ENCODE measurements at regions not wholly inside any gene's neighbourhood (a gene's known extent, or its start where the extent isn't known, plus 50 kb on each side); places are given as distances from the start of the nearest gene placed in this dataset.

GRCh38 chr7:97595439-97595838 is 136.4 kb upstream of the TAC1 start:
- intact Hi-C loops (cut with micrococcal nuclease; ENCODE audit: unreplicated experiment): no loop called here
- no peaks in the 10 kb centered on the region for H3K27me3 ChIP-seq (replicated peaks; ENCODE audit: insufficient read depth, low read depth, low read length, poor library complexity)
- H3K9me3 ChIP-seq (ENCODE audit: low read depth, low read length, poor library complexity, severe bottlenecking): no peaks in the 10 kb centered on the region
- BruUV-seq (replicated peaks): no TSS peak
- no peaks in the 10 kb centered on the region for H3K4me1 ChIP-seq (ENCODE audit: insufficient read depth, low read length, poor library complexity, severe bottlenecking)
- CTCF ChIA-PET: no interaction called here
- no peak overlapping the region for H3K4me3 ChIP-seq (ENCODE audit: low read depth, low read length, poor library complexity, severe bottlenecking)
- TF ChIP-seq CTCF (conservative IDR thresholded peaks at IDR 0.05; ENCODE audit: low read depth, low read length): no peak
- no peak for TF ChIP-seq EZH2 (IDR thresholded peaks at IDR 0.05; ENCODE audit: borderline replicate concordance, low read depth, low read length, poor library complexity, severe bottlenecking)
- no peak overlapping the region for H3K27ac ChIP-seq (ENCODE audit: low read depth, low read length, poor library complexity, severe bottlenecking)
- DNase-seq (ENCODE audit: low spot score): no peak
- H3K36me3 ChIP-seq (ENCODE audit: insufficient read depth, low read length, poor library complexity, severe bottlenecking): no peaks in the 10 kb centered on the region
- POLR2A ChIA-PET (ENCODE audit: low non-redundant PET): no interaction called here

GRCh38 chr7:97601931-97602457 is 129.9 kb upstream of the TAC1 start:
- no peak for DNase-seq (ENCODE audit: low spot score)
- intact Hi-C loops (cut with micrococcal nuclease; ENCODE audit: unreplicated experiment): no loop called here
- POLR2A ChIA-PET (ENCODE audit: low non-redundant PET): no interaction called here
- Histone ChIP-seq H3K4me3 (ENCODE audit: low read depth, low read length, poor library complexity, severe bottlenecking) (no peak overlapping the region), H3K27me3 (replicated peaks; ENCODE audit: insufficient read depth, low read depth, low read length, poor library complexity) (peaks cover 2% of the 10 kb centered on the region), H3K36me3 (ENCODE audit: insufficient read depth, low read length, poor library complexity, severe bottlenecking) (no peaks in the 10 kb centered on the region), H3K4me1 (ENCODE audit: insufficient read depth, low read length, poor library complexity, severe bottlenecking) (no peaks in the 10 kb centered on the region), H3K27ac (ENCODE audit: low read depth, low read length, poor library complexity, severe bottlenecking) (no peak overlapping the region), H3K9me3 (ENCODE audit: low read depth, low read length, poor library complexity, severe bottlenecking) (no peaks in the 10 kb centered on the region)
- TF ChIP-seq CTCF (conservative IDR thresholded peaks at IDR 0.05; ENCODE audit: low read depth, low read length) (no peak), EZH2 (IDR thresholded peaks at IDR 0.05; ENCODE audit: borderline replicate concordance, low read depth, low read length, poor library complexity, severe bottlenecking) (no peak)
- BruUV-seq (replicated peaks): no TSS peak
- CTCF ChIA-PET: no interaction called here

DNA sequence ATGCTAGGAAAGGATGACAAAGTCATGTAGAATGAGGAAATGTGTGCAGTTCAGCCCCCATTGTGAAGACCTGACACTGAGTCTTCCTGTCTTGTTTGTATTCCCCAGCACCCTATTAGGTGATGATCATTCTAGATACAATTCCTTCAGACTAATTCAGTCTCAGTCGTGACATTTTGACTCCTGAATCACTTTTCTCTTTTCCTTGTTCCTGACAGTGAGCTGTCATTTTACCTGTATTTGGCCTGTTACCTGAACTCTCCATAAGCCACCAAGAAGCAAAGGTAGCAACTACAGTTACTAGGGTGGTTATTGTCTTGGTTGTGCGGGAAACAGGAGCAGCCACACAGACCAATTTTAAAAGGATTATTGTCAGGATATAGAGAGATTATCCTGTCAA is 111.4 kb upstream of the TAC1 start:
- DNase-seq (ENCODE audit: low spot score): no peak
- no peak overlapping the region for H3K27ac ChIP-seq (ENCODE audit: low read depth, low read length, poor library complexity, severe bottlenecking)
- no peaks in the 10 kb centered on the region for H3K4me1 ChIP-seq (ENCODE audit: insufficient read depth, low read length, poor library complexity, severe bottlenecking)
- no peaks in the 10 kb centered on the region for H3K36me3 ChIP-seq (ENCODE audit: insufficient read depth, low read length, poor library complexity, severe bottlenecking)
- H3K4me3 ChIP-seq (ENCODE audit: low read depth, low read length, poor library complexity, severe bottlenecking): no peak overlapping the region
- intact Hi-C loops (cut with micrococcal nuclease; ENCODE audit: unreplicated experiment): no loop called here
- H3K27me3 ChIP-seq (replicated peaks; ENCODE audit: insufficient read depth, low read depth, low read length, poor library complexity): no peaks in the 10 kb centered on the region
- BruUV-seq (replicated peaks): no TSS peak
- POLR2A ChIA-PET (ENCODE audit: low non-redundant PET): no interaction called here
- TF ChIP-seq CTCF (conservative IDR thresholded peaks at IDR 0.05; ENCODE audit: low read depth, low read length): no peak
- no peak for TF ChIP-seq EZH2 (IDR thresholded peaks at IDR 0.05; ENCODE audit: borderline replicate concordance, low read depth, low read length, poor library complexity, severe bottlenecking)
- H3K9me3 ChIP-seq (ENCODE audit: low read depth, low read length, poor library complexity, severe bottlenecking): no peaks in the 10 kb centered on the region
- CTCF ChIA-PET: no interaction called here
